NCI-H524 treated with DMSO at 0.1 percent for 48 hours (cell line): ENCODE measurements at regions not wholly inside any gene's neighbourhood (a gene's known extent, or its start where the extent isn't known, plus 50 kb on each side); places are given as distances from the start of the nearest gene placed in this dataset.

ENCODE experiments used
- DNase-seq: peaks from one replicate; lab custom pipeline; 2025; lab: John Stamatoyannopoulos, UW

DNA sequence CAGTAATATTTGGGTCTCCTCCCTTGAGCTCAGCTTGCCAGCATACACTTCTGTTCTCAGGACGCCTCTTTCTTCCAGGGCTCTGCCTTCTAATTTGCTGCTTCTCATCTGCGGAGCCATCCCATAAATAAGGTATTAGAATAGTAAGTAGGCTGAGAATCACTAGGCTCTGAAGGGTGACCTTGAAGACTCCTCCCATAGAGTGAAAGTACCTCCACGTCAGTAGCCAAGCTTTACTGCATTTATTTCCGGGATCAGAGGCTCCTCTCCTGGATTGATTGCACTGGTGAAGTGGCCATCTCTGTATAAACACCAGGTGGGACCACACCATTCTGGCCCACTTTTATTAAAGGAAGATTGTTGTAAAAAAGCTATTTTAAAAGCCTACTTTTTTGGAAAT lies 315.5 kb downstream of the FAT3 start:
- no peak for DNase-seq

DNA sequence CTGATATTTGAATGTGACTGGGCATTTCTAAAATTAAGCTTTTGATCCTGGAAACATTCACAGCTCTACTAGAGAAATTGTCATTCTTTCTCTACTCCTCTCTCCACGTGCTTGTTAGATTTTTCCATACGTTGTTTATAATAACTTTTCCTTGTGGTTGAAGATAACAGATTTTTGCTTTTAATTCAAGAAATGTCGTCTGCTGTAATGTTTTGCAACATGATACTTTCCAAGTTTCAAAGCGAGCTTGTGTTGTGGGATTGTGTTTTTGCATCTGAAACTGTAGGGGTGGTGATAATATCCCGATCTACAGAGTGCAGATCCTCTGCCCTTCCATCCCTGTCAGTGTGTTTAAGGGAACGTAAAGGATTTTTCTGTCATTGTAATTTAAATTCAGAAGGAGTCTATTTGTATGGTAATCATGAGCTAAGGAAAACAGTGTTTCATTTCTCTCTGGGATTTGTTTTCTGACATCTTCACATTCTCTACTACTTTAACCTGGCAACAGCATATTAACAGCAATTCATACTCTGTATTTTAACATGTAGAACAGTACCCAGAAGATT lies 321.4 kb downstream of the FAT3 start:
- DNase-seq, result no peak

DNA sequence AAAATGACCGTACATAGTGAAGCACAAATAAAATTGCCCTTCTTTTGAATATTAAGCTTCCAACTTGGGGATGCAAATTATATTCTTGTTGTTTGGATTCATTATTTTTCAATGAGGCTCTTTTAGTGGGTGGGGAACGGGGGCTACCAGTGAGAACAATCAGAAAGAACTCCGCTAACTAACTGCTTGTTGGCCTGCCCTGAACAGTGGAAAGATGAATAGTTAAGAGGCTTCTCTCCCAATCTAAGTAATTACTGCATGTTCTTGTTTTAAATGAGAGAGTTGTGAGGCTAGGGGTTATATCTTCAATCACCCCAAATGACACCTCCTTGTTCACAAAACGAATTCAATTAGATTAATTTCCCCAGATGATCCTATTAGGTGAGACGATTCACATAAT lies 322.0 kb downstream of the FAT3 start:
- no peak for DNase-seq

DNA sequence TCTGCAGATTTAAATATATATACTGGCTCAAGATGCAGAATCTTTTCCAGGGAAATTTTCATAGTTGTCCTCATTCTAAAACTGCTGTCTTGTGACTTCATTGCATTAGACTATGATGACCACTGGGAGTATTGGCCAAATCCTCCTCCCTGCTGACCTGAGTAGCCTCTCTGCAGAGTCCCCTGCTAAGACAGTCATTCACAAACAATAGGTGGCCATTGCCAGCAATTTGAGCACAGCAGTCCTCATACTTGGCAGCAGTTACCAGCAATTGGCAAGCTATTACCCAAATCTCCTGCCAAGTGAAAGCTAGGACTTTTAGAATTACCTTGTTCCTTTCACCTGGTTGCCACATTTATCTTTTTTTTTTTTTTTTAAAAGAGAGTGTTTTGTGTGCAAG lies 325.8 kb downstream of the FAT3 start:
- no peak for DNase-seq

DNA sequence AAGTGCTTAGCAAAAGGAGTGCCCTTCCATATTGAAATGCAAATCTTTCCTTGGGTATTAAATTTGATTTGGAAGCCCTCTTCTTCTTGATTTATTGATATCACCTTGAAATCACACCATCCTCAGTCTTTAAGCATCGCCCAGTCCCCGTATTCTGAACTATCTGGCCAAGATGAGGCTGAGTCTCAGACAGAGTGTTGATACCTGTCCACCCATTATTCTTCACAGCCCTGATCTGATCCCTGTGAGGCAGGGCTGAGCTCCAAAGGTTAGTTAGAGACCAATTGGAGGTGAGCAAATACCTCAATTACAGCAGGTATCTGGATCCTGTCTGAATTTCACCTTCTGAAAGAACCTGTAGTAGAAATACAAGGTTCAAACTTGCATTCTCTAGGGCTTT lies 326.3 kb downstream of the FAT3 start:
- DNase-seq, result no peak

DNA sequence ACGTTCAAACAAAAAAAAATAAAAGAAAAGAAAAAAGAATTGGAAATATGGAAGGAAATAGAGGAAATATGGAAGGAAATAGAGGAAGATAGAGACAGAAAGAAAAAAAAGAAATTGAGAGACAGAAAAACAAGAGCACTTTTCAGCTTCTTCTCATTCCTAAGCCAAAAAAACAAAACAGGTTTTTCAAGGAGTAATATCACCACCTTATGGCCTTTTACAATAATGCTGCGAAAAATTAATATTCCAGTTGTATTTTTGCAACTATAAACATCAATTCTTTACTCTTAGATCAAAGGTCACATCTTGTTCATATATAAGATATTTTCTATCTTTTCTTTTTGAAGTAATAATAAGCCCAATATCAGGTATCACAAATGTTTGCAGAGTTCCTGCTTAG lies 328.3 kb downstream of the FAT3 start:
- no peak for DNase-seq

DNA sequence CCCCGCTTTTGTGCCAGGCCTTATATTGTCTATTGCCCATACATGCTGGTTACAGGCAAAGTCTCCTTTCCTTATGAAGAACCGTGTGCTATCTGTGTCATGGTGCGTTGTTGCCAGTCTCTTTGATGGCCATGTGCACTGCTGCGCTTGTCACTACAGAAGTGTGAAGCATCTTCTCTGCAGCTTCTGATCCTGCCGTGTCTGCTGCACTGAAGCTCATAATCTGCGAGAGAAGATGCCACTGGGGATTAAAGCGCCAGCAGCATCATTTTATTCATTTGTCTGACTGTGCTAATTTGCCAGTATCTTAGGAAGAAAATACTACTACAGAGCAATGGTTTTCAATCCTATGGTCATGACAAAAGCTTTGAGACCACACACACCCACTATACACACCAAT lies 330.1 kb downstream of the FAT3 start:
- DNase-seq, result no peak

DNA sequence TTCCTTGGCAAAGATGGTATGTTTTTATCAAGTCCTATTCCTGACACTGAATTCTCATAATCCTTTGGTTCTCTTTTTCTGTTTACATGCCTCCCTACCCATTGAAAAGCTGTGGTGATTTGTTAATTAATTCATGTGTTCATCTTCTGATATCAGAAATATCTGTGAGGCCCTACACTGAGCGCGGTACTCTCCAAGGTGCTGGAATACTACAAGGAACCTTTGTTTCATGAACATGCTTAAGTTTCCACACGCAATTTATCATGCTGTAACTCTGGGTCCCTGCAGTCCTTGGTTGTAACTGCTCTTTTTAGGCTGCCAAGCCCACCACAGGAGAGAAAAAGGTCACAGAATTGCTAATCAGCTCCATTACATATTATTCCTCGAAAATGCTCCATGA lies 331.8 kb downstream of the FAT3 start:
- no peak for DNase-seq

DNA sequence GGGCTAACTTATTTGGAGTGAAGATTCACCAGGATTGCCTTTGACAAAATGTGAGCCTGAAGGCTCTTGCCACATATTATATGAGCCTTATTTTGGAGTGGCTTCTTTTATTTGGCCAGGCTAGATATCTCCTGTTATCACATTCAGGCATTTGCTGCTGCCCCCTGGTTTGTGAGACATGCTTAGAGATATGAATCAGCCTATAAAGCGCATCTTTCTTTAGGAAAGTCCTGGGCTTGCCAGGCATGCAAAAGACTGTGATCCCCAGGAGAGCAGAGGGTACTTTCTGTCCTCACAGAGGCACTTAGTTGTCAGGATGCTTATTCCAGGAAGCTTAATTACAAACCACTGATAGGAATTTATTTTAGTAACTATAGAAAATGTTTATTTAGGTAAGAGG lies 333.3 kb downstream of the FAT3 start:
- DNase-seq, result no peak

DNA sequence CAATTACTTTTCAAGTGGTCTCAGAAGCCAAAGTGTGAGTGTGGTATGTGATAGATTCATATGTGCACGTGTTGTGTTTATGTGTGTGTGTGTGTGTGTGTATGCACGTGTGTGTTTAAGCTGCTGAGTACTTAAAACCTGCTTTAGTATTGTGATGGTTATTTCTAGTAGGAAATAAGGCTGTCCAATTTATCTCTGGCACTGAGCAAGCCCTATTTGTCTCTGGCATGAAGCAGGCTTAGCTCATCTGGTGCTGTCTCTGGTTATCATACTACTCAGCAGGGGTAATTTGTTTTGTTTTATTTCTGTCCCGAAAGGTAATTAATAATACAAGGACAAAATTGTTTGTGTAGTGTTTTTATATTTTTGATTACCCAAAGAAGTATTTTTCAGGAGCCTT lies 333.7 kb downstream of the FAT3 start:
- DNase-seq, result no peak

DNA sequence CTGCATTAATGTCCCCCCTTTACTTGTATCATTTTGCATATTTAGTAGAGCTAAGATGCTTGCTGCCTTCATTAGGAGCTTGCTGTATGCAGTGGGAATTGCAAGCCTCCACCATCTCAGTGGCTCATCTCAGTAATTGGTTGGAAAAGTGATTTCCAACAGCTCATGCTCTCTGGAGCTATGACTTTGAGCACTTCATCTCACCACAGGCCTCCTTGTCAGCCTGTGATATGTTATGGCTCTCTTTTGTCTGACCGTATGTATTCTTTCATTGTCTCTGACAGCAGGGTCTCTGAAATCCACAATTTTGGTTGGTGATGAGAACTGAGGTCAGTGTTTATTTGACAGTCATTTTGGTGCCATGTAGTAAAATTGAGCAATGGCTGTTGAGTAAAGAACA lies 345.1 kb downstream of the FAT3 start:
- DNase-seq, result no peak

DNA sequence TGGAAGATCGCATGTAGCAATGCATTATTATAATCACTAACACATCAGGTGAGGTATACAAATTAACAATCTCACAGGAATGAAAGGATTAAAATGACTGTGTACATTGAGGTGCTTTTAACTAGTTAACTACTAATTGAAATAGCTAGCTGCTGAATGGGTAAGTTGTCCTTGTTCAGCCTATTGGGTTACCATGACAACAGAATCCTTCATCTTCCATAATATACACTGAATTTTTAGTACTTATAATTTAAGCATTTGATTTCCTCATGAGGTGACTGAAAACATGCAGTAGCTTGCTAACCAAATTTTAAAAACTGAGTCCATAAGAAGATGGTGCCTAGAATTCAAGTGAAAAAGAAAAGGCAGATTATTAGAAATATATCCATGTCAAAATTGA lies 347.9 kb downstream of the FAT3 start:
- DNase-seq, result no peak

DNA sequence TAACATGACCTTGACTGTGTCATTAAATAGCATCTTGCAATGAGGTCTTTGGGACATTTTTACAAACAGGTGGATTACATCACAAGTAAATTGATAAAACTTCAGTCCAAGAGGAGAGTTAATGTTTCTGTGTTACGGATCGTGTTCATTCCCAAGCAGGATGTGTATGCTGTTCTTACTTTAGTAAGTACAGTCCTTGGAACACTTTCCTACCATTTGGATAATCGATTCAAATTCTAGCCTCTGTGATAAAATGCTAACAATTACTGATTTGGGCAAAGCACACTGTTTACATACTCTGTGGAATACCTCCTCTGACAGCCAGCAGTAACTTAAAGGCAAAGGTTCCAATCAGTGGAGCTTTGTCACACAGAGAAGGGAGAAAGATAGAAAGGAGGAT lies 351.7 kb downstream of the FAT3 start:
- DNase-seq, result no peak

DNA sequence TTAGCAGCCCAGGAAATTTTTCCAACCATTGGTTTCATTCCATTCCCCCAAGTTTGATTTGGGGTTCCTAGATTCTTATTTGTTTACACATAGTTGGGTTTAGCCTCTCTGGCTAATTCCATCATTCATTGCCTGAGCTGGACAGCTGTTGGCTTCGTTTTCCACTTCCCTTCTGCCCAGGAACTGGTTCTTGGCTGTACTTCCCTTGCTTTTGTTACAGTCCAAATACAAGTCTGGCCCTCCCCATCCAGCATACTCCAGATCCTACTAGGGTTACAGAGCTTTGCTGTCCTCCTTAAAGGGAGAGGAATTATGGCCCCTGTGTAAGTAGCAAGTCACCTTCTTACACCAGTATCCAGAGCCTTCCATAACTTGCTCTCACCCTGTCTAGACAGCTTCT lies 356.3 kb downstream of the FAT3 start:
- DNase-seq, result no peak

DNA sequence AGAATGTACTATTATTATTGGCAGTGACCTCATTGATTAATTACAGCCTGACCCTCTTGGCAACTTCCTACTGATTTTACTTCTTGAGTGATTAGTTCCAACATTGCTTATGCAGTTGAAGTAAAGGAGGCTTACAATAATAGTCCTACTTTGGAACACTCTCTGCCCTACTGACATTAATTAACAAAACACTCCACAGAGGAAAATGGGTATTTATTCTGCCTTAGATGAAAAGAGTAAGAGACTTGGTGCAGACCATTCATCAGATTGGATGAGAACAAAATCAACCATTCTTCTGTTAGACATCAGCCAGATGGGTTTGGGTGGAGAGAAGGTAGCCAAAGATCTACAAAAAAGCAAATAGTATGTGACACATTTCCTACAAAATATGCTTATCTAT lies 363.8 kb downstream of the FAT3 start:
- no peak for DNase-seq

DNA sequence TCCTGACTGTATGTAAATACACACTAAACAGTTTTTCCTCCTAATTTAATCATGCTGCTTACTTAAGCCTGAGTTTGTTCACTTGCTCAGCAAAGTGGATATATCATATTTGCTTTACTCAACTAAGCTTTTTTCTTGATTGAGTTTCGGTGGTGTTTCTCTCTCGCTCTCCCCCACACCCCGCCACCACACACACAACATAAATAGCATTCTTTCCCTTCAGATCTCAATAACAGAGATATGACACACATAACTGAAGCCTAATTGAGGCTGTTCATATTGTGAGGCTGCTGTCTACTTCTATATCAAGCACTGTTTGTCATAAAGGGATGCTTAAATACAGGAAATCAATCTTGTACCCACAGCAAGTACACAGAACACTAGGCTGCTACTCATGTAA lies 364.9 kb downstream of the FAT3 start:
- DNase-seq, result no peak

DNA sequence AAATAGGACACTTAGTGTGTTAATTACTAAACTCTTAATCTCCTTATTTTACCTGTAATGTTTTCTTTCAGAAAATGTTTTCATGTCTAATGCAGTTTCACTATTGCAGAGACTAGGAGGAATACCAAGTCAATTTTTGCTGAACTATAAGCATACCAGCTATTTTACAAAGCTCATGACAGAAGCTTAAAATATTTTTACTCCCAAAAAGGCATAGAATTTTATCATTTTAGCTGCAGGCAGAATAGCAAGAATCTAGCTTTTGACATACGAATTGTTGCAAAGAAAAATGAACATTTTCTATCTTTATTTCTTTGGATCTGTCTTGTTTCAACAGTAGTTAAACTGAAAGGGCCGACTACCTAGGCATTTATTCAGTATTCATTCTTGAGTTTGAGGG lies 366.9 kb downstream of the FAT3 start:
- DNase-seq, result no peak

DNA sequence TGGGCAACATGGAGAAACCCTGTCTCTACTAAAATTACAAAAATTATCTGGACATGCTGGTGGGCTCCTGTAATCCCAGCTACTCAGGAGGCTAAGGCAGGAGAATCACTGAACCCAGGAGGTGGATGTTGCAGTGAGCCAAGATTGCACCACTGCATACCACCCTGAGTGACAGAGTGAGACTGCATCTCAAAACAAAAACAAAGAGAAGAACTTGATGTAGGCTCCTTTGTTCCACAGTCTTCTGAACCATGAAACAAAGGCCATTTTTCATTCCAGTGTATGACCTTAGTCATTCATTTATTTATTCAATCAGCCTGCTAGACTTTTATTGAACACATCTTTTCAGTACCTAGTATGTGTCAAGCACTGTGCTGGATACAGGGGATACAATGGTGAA lies 369.6 kb downstream of the FAT3 start:
- DNase-seq, result no peak

DNA sequence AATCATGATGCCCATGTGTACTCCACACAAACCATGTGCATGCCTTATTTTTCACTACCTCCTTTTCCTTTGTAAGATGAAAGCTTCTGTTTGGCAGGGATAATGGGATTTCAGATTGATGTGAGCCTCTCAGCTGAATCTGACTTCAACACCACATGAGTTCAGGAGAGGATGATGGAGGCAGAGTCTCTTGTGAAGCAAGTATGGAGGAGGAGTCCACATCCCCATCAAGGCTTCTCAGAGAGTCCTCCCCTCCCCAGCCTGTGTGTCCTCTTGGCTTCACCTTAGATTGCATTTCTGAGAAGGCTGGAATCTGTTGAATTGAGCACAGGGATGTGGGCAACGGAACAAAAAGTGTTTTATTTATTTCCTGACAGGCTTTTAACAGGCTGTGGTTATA lies 370.4 kb downstream of the FAT3 start:
- DNase-seq, result no peak

DNA sequence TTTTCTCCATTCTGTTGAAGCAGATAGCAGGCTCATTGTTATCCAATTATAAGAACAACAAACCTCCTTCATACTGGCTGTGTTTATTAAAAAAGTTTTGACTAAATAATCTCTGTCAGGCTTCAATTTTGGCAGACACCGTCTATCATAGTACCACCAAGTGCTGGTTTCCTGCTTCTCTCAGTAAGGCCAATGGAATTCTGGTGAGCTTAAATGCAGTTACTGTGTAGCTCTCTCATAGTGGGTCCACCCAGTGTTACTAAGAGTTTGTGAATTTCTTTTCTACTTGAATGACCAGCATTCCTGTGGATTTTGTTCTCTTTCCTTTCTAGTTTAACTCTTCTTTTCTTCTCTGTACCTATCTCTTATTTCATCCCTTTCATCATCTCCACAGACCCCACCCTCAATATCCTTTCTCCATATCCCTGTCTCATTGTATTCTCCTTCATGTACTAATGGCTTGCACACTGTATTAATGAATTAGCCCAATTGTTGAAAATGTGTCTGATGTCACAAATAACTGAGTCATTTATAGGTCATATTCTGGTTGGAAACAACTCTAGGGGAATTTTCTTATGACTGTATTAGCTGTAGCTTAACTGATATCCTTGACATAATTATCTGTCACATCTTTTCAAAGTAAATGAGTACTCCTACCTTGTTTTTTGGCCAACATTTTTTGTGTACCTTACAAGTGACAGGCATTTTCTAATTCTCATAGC lies 372.1 kb downstream of the FAT3 start:
- no peak for DNase-seq

DNA sequence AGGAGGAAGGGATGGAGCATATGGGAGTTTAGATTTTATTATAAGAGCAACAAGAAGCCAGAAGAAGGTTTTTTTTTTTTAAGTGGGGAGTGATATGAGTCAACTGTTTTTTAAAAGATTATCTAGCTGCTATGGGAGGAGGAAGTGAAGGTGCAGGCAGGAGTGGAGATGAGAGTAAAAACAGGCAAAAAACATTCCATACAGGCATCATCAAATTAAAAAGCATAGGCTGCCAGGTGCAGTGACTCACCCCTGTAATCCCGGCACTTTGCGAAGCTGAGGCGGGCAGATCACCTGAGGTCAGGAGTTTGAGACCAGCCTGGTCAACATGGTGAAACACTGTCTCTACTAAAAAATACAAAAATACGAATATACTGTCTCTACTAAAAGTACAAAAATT lies 368.4 kb upstream of the MTNR1B start:
- DNase-seq, result no peak

DNA sequence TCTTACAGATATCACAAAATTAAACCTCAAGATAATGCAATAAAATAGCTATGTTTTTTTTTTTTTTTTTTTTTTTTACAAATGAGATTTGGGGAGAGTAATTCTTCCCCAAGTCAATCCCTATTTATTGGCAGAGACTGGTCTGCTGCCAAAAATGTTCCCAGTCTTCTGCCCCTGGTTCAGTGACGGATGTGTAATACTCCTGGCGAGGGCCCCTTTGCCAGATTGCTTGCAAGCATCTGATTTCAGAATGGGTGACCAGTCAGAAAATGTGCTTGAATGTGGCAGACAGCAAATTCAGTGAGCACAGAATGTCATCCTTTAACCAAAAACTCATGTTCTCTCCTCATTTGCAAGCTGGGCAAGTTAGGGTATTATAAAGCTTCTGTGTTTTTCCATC lies 363.8 kb upstream of the MTNR1B start:
- no peak for DNase-seq

DNA sequence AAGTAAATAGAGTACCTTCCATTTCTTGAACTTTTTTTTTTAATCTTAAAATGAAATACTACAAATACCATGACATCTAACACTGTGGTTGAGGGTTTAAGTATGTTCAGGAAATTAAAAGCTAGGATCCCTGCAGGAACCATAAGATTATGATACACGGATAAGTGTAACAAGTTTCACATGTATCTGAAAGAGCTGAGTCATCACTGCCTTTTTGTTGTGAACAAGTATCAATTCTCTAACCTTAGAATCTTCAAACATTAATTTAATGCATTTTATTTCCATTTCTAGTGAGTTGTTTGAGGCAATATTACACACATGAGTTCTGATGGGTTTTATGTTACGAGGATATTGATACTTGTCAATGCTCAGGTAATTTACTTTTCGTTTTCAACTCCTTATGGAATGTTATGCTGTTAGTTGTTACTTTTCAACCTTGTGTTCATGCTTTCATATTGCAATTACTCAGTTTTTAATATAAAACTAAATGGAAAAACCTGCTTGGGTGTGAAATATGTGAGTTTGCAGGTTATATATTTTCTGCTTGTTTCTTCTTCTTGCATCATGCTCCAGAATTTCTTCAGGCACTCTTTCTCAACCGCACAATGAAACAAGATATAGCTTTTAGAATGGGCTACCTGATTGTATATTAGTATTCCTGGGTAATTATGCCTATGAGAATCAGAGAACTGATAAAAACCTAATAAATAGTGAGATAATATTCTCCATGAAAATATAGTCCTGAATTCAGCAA lies 361.3 kb upstream of the MTNR1B start:
- DNase-seq, result no peak

DNA sequence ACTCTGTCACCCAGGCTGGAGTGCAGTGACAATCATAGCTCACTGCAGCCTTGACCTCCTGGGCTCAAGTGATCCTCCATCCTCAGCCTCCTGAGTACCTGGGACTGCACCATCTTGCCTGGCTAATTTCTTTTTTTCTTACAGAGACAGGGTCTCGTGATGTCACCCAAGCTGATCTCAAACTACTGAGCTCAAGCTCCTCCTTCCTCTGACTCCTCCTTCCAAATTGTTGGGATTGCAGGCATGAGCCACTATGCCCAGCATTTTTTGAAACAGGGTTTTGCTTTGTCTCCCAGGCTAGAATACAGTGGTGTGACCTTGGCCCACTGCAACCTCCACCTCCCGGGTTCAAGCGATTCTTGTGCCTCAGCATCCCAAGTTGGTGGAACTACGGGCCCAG lies 358.3 kb upstream of the MTNR1B start:
- DNase-seq, result no peak
